Mesenchymal stem cell (in vitro differentiated cells and primary cell): ENCODE measurements at regions not wholly inside any gene's neighbourhood (a gene's known extent, or its start where the extent isn't known, plus 50 kb on each side); places are given as distances from the start of the nearest gene placed in this dataset.
"Not testable (repeated sequence)": the region's sequence is repeated elsewhere in the genome, so short reads cannot be mapped to it uniquely, and the experiment has no call there.

Experiments
- DNase-seq: peaks from one replicate; pipeline ENCODE4 v3.0.0-alpha.2; 2013
- H2AFZ ChIP-seq: one replicate; pipeline ENCODE4 v1.6.1; 2013; ENCODE audit warnings: low read depth, mild to moderate bottlenecking, control low read depth, inconsistent platforms, low read length, moderate library complexity
- H2AK5ac ChIP-seq: 2 replicates; pipeline ENCODE4 v1.6.1; 2013; ENCODE audit warnings: low read length, moderate library complexity, mild to moderate bottlenecking, inconsistent platforms; ENCODE audit not compliant: severe bottlenecking
- H2BK120ac ChIP-seq: one replicate; pipeline ENCODE4 v1.6.1; 2013; ENCODE audit warnings: low read depth, mild to moderate bottlenecking, inconsistent platforms, low read length, moderate library complexity
- H2BK12ac ChIP-seq, 2 experiments: one replicate each; pipeline ENCODE4 v1.6.1; 2013; ENCODE audit warnings: inconsistent platforms in 2 of 2, low read length in 2 of 2, mild to moderate bottlenecking in 2 of 2, moderate library complexity in 2 of 2, control low read depth in 1 of 2
- H2BK15ac ChIP-seq: one replicate; pipeline ENCODE4 v1.6.1; 2013; ENCODE audit warnings: mild to moderate bottlenecking, low read depth, inconsistent platforms; ENCODE audit not compliant: poor library complexity, severe bottlenecking
- H2BK5ac ChIP-seq: 2 replicates; pipeline ENCODE4 v1.6.1; 2013; ENCODE audit warnings: low read depth, mild to moderate bottlenecking, low read length, control low read depth, inconsistent platforms; ENCODE audit not compliant: poor library complexity, severe bottlenecking
- H3K14ac ChIP-seq, 2 experiments: one replicate each; pipeline ENCODE4 v1.6.1; 2013; ENCODE audit warnings: inconsistent platforms in 2 of 2, low read length in 2 of 2, control low read depth in 1 of 2, mild to moderate bottlenecking in 1 of 2, moderate library complexity in 1 of 2
- H3K18ac ChIP-seq, 2 experiments: one replicate each; pipeline ENCODE4 v1.6.1; 2013; ENCODE audit warnings: inconsistent platforms in 2 of 2, low read length in 2 of 2, control low read depth in 1 of 2, low read depth in 1 of 2, mild to moderate bottlenecking in 1 of 2
- H3K23ac ChIP-seq, 2 experiments: one replicate each; pipeline ENCODE4 v1.6.1; 2013; ENCODE audit warnings: inconsistent platforms in 2 of 2, low read length in 2 of 2, mild to moderate bottlenecking in 2 of 2, moderate library complexity in 2 of 2, control low read depth in 1 of 2
- H3K27ac ChIP-seq: 2 replicates; pipeline ENCODE4 v1.5.1; 2013; ENCODE audit warnings: mild to moderate bottlenecking, moderate library complexity, low read length, control low read depth, inconsistent platforms; ENCODE audit not compliant: poor library complexity, severe bottlenecking
- H3K27me3 ChIP-seq, 2 experiments: 2 replicates each; pipeline versions ENCODE4 v1.6.1 to v1.7.0; 2013; ENCODE audit warnings: low read length in 2 of 2, mild to moderate bottlenecking in 2 of 2, moderate library complexity in 2 of 2, control low read depth in 1 of 2, inconsistent platforms in 1 of 2; ENCODE audit not compliant: control insufficient read depth in 1 of 2, insufficient read depth in 1 of 2
- H3K36me3 ChIP-seq, 2 experiments: 2 replicates each; pipeline versions ENCODE4 v1.6.1 to v1.7.0; 2013; ENCODE audit warnings: low read length in 2 of 2, control low read depth in 1 of 2, inconsistent platforms in 1 of 2, low read depth in 1 of 2, mild to moderate bottlenecking in 1 of 2; ENCODE audit not compliant: insufficient read depth in 2 of 2, control insufficient read depth in 1 of 2
- H3K4ac ChIP-seq, 2 experiments: one replicate each; pipeline ENCODE4 v1.6.1; 2013; ENCODE audit warnings: inconsistent platforms in 2 of 2, low read length in 2 of 2, mild to moderate bottlenecking in 2 of 2, moderate library complexity in 2 of 2, control low read depth in 1 of 2, low read depth in 1 of 2
- H3K4me1 ChIP-seq: 2 replicates; pipeline ENCODE4 v1.6.1; 2013; ENCODE audit warnings: low read depth, low read length, control low read depth; ENCODE audit not compliant: control insufficient read depth, insufficient read depth
- H3K4me2 ChIP-seq: 2 replicates; pipeline ENCODE4 v1.6.1; 2013; ENCODE audit warnings: low read length, mild to moderate bottlenecking, inconsistent platforms; ENCODE audit not compliant: poor library complexity, severe bottlenecking
- H3K4me3 ChIP-seq, 2 experiments: 2 replicates each; pipeline versions ENCODE4 v1.5.1 to v1.7.0; 2013; ENCODE audit warnings: low read length in 2 of 2, mild to moderate bottlenecking in 2 of 2, control low read depth in 1 of 2, low read depth in 1 of 2; ENCODE audit not compliant: insufficient read depth in 1 of 2
- H3K79me1 ChIP-seq: replicated peaks from 2 replicates; pipeline ENCODE4 v1.6.1; 2013; ENCODE audit warnings: mild to moderate bottlenecking, control low read depth, low read length, inconsistent platforms; ENCODE audit not compliant: poor library complexity, severe bottlenecking
- H3K9ac ChIP-seq: 2 replicates; pipeline ENCODE4 v1.7.0; 2013; ENCODE audit warnings: mild to moderate bottlenecking, low read length, moderate library complexity
- H3K9me3 ChIP-seq: 2 replicates; pipeline ENCODE4 v1.7.0; 2013; ENCODE audit warnings: mild to moderate bottlenecking, low read length; ENCODE audit not compliant: control insufficient read depth
- H4K8ac ChIP-seq: one replicate; pipeline ENCODE4 v1.6.1; 2013; ENCODE audit warnings: inconsistent platforms, mild to moderate bottlenecking, low read length, moderate library complexity
- H4K91ac ChIP-seq: one replicate; pipeline ENCODE4 v1.6.1; 2013; ENCODE audit warnings: mild to moderate bottlenecking, low read length, inconsistent platforms
- WGBS: methylation state at CpG from one replicate; pipeline ENCODE4 v1.1.7; 2013; ENCODE audit warnings: mixed read lengths; 5-methylcytosine and 5-hydroxymethylcytosine counted together

DNA sequence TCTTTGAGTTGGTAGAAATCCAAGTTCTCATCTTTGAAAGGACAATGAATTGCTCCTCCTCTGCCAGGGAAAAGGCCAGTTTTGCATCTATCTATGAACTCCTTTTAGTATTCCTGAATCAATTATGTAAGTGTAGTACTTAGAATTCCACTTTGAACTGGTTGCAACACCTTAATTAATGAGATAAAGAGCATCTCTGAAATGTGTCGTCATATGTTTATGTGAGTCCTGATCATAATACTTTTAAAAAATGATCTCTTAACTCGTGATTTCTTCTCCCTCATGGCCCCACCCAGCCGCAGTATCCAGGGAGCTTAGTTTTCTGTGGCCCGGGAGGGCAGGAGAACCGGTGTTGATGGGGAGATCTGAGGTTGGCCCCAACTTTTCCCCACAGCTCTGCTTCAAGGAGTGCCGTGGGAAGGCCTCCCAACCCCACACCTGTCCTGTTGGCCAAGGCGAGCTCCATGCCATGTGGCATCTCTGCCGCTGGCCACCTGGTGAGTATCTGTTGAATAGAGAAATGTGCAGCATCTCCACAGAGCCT is 203.5 kb downstream of the TMEM121 start:
- H2AFZ ChIP-seq, H3K4me1 ChIP-seq, H3K4me2 ChIP-seq, H3K23ac ChIP-seq, H3K27me3 ChIP-seq, H3K36me3 ChIP-seq, H3K79me1 ChIP-seq, DNase-seq, H2BK120ac ChIP-seq, H3K9me3 ChIP-seq, H2BK12ac ChIP-seq, H3K4ac ChIP-seq, H3K27ac ChIP-seq, H4K91ac ChIP-seq, H4K8ac ChIP-seq, H3K9ac ChIP-seq, H2BK5ac ChIP-seq, H2BK15ac ChIP-seq, H3K14ac ChIP-seq, H3K4me3 ChIP-seq, H3K18ac ChIP-seq, H2AK5ac ChIP-seq: not testable (repeated sequence)
- 66% methylated on average over 5 of the region's 8 CpGs for WGBS

DNA sequence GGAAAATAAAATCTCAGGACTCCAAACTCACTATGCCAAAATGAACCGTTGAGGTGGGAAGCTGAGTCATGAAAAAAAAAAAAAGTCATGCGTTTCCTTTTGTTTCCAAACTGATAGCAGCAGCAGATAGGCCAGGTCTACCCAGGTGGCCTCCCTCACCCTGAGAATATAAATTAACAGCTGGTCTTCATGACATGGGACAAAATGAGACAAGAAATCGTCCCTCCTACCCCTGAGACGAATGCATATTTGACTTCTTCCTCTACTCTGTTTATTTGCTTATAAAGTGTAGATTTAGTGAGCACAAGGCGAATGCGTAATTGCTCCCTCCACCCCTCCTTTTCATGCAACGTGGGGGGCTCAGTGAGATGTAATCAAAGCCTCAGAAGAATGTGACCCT is 204.3 kb downstream of the TMEM121 start:
- not testable (repeated sequence) for H3K4ac ChIP-seq, H3K27ac ChIP-seq, H3K79me1 ChIP-seq, H2AFZ ChIP-seq, H2AK5ac ChIP-seq, H3K4me3 ChIP-seq, H3K9me3 ChIP-seq, H3K9ac ChIP-seq, H2BK5ac ChIP-seq, H3K14ac ChIP-seq, H3K36me3 ChIP-seq, H3K4me2 ChIP-seq, H2BK120ac ChIP-seq, H3K18ac ChIP-seq, H3K23ac ChIP-seq, H2BK15ac ChIP-seq, H4K8ac ChIP-seq, H2BK12ac ChIP-seq, H3K4me1 ChIP-seq, DNase-seq, H4K91ac ChIP-seq, H3K27me3 ChIP-seq
- 80% methylated on average over 4 of the region's 7 CpGs for WGBS

DNA sequence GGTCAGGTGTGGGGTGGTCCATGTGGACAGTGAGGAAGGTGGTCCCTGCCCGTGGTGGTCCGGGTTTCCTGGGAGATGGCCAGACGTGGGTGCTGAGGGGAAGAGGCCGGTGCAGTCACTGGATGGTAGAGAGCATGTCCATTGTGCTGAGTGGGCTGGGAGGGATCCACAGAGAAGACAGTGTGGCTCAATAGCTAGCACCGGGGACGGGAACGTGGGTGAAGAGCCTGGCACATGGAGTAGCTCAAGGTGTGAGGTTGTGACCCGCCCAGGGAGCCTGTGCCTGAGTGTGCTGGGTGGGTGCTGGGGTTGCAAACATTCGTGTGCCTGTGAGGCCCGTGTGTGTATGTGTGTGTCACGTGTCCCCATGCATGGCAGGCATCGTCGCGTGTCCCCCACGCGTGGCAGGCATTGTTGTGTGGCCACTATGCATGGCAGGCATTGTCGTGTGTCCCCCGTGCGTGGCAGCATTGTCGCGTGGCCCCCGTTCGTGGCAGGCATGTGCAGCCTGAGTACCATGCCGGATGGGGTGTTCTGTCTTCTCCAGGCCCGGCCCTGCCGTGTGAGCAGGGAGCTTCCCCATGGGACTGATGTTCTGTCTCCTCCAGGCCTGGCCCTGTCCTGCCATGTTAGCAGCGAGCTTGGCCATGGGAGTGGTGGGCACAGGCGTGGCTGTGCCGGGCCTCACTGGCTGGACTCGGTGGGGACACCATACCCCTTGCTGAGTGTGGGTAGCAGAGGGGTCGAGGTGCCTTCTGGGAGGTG is 205.0 kb downstream of the TMEM121 start:
- not testable (repeated sequence) for H3K18ac ChIP-seq, H3K27ac ChIP-seq, H4K91ac ChIP-seq, DNase-seq, H3K79me1 ChIP-seq, H3K4ac ChIP-seq, H3K23ac ChIP-seq, H2AK5ac ChIP-seq, H2BK12ac ChIP-seq, H3K9me3 ChIP-seq, H2BK120ac ChIP-seq, H2BK15ac ChIP-seq, H3K4me1 ChIP-seq, H3K4me3 ChIP-seq, H3K27me3 ChIP-seq, H3K36me3 ChIP-seq, H3K9ac ChIP-seq, H2AFZ ChIP-seq, H4K8ac ChIP-seq, H2BK5ac ChIP-seq, H3K4me2 ChIP-seq, H3K14ac ChIP-seq
- WGBS: 70% methylated on average over 30 of the region's 31 CpGs

DNA sequence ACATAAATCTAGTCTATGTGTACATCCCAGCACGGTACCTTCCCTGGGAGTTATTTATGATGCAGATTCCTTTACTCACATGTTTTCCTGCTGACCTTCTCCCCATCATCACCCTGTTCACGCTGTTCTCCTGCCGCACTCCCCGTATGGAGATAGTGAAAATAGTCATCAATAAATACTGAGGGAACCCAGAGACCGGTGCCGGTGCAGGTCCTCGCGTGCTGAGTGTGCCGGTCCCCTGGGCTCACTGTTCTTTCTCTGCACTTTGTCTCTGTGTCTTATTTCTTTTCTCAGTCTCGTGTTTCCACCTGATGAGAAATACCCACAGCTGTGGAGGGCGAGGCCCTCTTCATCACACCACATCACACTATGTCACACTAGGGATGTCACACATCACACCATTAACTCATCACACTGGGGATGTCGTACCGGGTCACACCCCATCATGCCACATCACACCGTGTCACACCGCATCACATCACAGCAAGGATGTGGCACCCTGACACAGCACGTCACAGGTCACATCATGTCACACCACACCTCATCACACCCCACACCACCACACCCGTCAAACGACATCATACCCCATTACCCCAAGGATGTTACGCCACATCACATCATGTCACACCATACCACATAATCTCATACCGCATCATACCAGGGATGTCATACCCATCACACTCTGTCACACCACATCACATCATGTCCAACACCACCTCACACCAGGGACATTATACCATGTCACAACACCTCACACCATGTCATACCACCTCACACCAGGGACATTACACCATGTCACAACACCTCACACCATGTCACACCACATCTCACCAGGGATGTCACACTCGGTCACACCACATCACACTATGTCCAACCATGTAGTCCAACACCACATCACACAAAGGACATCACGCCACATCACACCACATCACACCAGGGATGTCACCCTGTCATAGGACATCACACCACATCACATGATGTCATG is 207.0 kb downstream of the TMEM121 start:
- H3K18ac ChIP-seq: no peak overlapping the region
- H4K8ac ChIP-seq: no peak overlapping the region
- H3K79me1 ChIP-seq: no peaks in the 10 kb centered on the region
- no peaks in the 10 kb centered on the region for H3K27me3 ChIP-seq
- H3K4me3 ChIP-seq: no peak overlapping the region
- H2AFZ ChIP-seq: no peak overlapping the region
- no peak overlapping the region for H4K91ac ChIP-seq
- H3K4ac ChIP-seq: no peak overlapping the region
- no peaks in the 10 kb centered on the region for H3K9me3 ChIP-seq
- no peak for DNase-seq
- no peak overlapping the region for H2BK5ac ChIP-seq
- H3K14ac ChIP-seq: no peak overlapping the region
- H2BK120ac ChIP-seq: no peak overlapping the region
- H3K36me3 ChIP-seq: no peaks in the 10 kb centered on the region
- no peak overlapping the region for H3K27ac ChIP-seq
- no peak overlapping the region for H3K4me2 ChIP-seq
- 85% methylated on average over 22 of the region's 22 CpGs for WGBS
- H2BK15ac ChIP-seq: no peak overlapping the region
- no peak overlapping the region for H2BK12ac ChIP-seq
- H3K4me1 ChIP-seq: no peaks in the 10 kb centered on the region
- no peak overlapping the region for H3K9ac ChIP-seq
- no peak overlapping the region for H2AK5ac ChIP-seq
- H3K23ac ChIP-seq: no peak overlapping the region
